Myocyte (in vitro differentiated cells): ENCODE measurements at regions not wholly inside any gene's neighbourhood (a gene's known extent, or its start where the extent isn't known, plus 50 kb on each side); places are given as distances from the start of the nearest gene placed in this dataset.

Experiments used
- DNase-seq: peaks from one replicate; pipeline ENCODE4 v3.0.0-alpha.2; 2012; ENCODE audit warnings: low read depth

GRCh38 chr13:111993691-111994090 lies 73.3 kb upstream of the SOX1 start:
- DNase-seq: no peak

DNA sequence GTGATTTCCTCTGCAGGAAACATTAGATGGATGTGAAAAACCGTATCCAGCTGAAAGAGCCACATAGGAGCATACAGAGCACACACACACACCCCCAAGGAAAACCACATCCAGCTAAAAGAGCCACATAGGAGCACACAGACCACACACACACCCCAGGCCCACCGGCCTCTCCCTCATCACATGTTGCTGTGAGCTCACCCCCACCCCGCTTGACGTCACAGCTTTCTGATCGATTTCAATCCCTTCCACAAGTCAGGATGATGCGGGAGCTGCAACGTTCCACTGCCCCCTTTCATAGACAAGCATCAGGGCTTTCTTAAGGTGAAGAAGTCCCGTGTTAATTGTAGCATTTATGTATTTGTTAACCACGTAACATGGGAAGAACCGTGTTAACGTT lies 72.4 kb upstream of the SOX1 start:
- no peak for DNase-seq

DNA sequence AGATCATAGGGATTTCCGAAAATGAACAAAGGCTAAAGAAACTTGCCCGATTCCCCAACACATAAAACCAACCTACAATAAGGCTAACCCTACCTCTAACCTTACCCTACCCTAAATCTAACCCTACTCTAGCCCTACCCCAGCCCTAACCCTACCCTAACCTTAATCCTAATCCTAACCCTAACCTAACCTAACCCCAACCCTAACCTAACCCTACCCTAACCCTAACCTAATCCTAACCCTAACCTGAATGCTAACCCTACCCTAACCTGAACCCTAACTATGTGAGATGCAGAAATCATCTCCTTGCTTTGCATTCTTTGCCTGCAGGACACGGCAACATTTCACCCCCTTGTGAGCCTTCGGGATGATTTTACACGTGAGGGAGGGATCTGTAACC lies 67.6 kb upstream of the SOX1 start:
- no peak for DNase-seq

- DNase-seq: no peak
These were observed 66.1 kb upstream of the SOX1 start for GRCh38 chr13:112000888-112001287.

GRCh38 chr13:112001571-112001970 lies 65.4 kb upstream of the SOX1 start:
- DNase-seq: no peak

- no peak for DNase-seq
These were observed 63.6 kb upstream of the SOX1 start for GRCh38 chr13:112003396-112003795.

- no peak for DNase-seq
These were observed 63.0 kb upstream of the SOX1 start for GRCh38 chr13:112003941-112004340.

DNA sequence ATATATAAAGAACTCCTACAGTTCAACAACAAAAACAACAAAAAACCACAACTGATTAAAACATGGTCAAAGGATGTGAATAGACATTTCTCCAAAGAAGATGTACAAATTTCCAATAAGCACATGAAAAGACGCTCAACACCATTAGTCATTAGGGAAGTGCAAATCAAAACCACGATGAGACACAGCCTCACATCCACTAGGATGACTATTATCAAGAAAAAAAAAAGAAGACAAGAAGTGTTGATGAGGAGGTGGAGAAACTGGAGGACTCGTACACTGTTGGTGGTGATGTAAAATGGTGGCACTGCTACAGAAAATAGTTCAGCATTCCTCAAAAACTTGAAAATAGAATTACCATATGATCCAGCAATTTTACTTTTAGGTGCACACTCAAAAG lies 61.0 kb upstream of the SOX1 start:
- DNase-seq: no peak

DNA sequence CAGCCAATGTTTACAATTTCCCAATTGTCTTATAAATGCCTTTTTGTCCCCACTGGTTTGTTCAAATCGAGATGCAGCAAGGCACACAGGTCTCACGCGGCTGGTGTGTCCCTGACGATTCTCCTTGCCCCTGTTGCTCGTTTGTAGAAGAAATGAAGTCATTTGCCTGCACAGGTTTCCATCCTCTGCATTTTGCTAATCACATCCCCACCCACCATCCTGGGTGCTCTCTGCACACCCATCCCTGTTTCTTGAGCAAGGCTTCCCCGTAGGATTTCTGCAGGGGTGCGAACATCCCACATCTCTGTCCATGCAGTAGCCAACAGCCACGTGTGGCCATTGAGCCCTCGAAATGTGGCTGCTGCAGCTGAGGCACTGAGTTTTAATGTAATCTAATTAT lies 59.8 kb upstream of the SOX1 start:
- no peak for DNase-seq

DNA sequence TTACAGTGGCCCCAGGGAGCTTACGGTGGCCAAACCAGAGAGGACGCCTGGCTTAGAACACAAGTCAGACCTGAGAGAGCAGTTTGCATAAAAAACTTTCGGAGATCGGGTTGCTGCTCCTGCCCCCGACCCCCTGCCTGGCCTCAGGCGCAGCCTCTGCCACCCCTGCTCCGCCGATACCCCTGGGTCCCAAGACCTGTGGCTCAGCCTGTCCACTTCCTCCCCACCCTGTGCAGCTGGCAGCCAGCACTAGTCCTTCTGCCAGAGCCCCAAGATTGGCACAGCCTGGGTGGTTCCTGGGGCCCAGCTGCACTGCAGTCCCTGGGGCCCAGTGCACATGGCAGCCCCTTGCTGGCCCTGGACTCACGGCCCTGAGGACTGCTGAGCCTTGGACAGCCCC lies 56.2 kb upstream of the SOX1 start:
- DNase-seq: no peak

- DNase-seq: no peak
These were observed 54.8 kb upstream of the SOX1 start for GRCh38 chr13:112012016-112012704.

GRCh38 chr13:112012705-112013085 lies 54.3 kb upstream of the SOX1 start:
- no peak for DNase-seq

DNA sequence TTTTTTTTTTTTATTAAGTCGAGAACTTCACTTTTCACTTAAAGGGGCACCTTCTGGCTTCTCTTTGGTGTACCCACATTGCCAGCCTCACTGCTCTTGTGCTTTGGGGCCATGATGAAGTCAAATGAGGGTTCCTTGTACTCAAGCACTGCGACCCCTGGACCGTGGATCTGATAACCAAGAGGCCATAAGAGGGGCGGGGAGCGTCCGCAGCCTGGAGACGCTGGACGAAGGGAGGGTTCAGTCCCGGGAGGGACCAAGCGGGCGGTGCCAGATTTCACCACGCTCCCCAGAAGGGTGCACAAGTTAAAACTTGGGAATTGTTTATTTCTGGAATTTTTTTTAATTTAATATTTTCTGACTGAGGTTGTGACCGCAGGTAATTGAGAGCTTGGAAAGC lies 53.3 kb upstream of the SOX1 start:
- no peak for DNase-seq

GRCh38 chr13:112014857-112015256 lies 52.1 kb upstream of the SOX1 start:
- DNase-seq: no peak
